ENCODE measurements at regions not wholly inside any gene's neighbourhood (a gene's known extent, or its start where the extent isn't known, plus 50 kb on each side); places are given as distances from the start of the nearest gene placed in this dataset.
"Not testable (repeated sequence)": the region's sequence is repeated elsewhere in the genome, so short reads cannot be mapped to it uniquely, and the experiment has no call there.

DNA sequence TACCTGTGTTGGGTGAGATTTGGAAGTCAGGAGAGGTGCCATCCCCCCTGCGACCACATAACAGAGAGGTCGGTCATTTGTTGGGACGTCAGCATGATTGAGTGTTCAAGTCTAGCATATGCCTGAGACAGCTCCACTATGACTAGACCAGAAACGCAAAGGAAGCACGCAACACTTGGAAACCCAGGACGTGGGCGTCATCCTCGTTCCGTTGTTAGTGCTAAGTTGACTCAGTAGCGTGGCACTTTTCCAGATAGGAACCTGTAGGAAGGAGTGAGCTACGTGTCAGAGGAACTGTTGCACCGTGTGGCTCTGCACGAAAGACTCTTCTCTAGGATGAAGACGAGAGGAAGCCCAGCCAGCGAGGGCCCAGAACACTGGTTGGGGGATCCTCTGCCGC is 431.2 kb upstream of the AMELY start:
- TF ChIP-seq, protein P1, sequence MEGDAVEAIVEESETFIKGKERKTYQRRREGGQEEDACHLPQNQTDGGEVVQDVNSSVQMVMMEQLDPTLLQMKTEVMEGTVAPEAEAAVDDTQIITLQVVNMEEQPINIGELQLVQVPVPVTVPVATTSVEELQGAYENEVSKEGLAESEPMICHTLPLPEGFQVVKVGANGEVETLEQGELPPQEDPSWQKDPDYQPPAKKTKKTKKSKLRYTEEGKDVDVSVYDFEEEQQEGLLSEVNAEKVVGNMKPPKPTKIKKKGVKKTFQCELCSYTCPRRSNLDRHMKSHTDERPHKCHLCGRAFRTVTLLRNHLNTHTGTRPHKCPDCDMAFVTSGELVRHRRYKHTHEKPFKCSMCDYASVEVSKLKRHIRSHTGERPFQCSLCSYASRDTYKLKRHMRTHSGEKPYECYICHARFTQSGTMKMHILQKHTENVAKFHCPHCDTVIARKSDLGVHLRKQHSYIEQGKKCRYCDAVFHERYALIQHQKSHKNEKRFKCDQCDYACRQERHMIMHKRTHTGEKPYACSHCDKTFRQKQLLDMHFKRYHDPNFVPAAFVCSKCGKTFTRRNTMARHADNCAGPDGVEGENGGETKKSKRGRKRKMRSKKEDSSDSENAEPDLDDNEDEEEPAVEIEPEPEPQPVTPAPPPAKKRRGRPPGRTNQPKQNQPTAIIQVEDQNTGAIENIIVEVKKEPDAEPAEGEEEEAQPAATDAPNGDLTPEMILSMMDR (IDR thresholded peaks at IDR 0.05) = not testable (repeated sequence)
- TF ChIP-seq POLR2AphosphoS5, EP300, POLR2A (IDR thresholded peaks at IDR 0.05): not testable (repeated sequence)
